ENCODE measurements at regions not wholly inside any gene's neighbourhood (a gene's known extent, or its start where the extent isn't known, plus 50 kb on each side); places are given as distances from the start of the nearest gene placed in this dataset.

DNA sequence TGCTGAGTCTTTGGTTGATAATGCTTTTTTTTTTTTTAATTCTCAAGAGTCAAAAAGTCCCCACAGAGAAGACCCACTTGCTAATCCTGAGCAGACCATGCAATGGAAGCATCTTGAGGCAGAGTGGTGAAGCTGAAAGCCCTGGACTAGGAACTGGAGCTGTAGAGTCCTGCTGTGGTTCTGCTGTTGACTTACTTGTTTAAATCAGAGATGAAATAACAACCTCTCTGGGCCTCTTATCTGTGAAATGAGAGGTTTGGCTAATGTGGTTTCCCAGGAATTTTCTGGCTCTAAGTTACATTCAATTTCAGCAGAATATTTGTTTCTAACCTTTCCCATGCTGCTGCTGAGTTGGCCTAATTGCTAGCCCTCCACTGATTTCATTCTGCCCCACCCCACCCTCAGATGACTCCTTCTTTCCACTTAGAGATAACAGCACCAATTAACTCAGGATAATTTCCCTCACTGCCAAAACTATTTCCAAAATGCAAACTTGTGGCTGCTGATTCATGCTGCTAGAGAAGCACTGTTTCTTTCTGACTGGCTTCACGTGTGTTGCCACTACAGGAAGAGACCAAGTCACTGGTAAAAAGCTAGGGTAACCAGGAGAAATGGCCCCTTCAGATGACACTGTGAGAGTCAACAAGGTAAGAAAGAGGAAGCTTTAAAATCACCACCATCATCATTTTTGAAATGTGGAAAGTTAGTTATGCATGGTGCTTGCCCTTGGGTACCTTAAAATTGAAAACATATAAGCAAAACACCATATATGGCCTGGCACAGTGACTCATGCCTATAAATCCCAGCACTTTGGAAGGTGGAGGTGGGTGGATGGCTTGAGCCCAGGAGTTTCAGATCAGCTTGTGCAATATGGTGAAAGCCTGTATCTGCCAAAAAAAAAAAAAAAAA is 326.4 kb downstream of the DCHS2 start:
- Mint-ChIP-seq H3K27ac (no peak overlapping the region), H3K4me1 (no peaks in the 10 kb centered on the region), H3K9me3 (no peaks in the 10 kb centered on the region), H3K36me3 (no peaks in the 10 kb centered on the region), H3K27me3 (ENCODE audit: low read depth in 3 of 3) (peaks cover 0 to 2% (median 2%) of the 10 kb centered on the region in 3 donors), H3K4me3 (no peak overlapping the region)
- Histone ChIP-seq H2AFZ (ENCODE audit: insufficient read depth, low read depth, low read length, poor library complexity, severe bottlenecking) (no peak overlapping the region), H3K4me2 (replicated peaks; ENCODE audit: extremely low read depth, low read length, poor library complexity, severe bottlenecking) (no peak overlapping the region), H3K79me2 (ENCODE audit: insufficient read depth, low read length) (no peaks in the 10 kb centered on the region), H3K36me3 (replicated peaks in 1 of 2; ENCODE audit: control insufficient read depth in 1 of 2, insufficient read depth in 2 of 2, low read length in 2 of 2) (no peaks in the 10 kb centered on the region), H3K9ac (ENCODE audit: insufficient read depth, low read length, poor library complexity, severe bottlenecking) (no peak overlapping the region), H3K9me3 (replicated peaks in 1 of 2; ENCODE audit: control insufficient read depth in 1 of 2, insufficient read depth in 1 of 2, low read length in 2 of 2) (no peaks in the 10 kb centered on the region), H3K27me3 (ENCODE audit: control insufficient read depth in 2 of 2, insufficient read depth in 2 of 2, low read length in 2 of 2) (no peaks in the 10 kb centered on the region), H3K27ac (ENCODE audit: low read depth in 1 of 2, low read length in 2 of 2) (no peak overlapping the region), H3K4me3 (replicated peaks in 1 of 3; ENCODE audit: low read depth in 2 of 3, low read length in 3 of 3) (no peak overlapping the region), H3K4me1 (ENCODE audit: control insufficient read depth in 1 of 2, insufficient read depth in 2 of 2, low read length in 2 of 2) (no peaks in the 10 kb centered on the region), H4K20me1 (ENCODE audit: insufficient read depth, low read length) (no peaks in the 10 kb centered on the region)
- TF ChIP-seq, protein P1, sequence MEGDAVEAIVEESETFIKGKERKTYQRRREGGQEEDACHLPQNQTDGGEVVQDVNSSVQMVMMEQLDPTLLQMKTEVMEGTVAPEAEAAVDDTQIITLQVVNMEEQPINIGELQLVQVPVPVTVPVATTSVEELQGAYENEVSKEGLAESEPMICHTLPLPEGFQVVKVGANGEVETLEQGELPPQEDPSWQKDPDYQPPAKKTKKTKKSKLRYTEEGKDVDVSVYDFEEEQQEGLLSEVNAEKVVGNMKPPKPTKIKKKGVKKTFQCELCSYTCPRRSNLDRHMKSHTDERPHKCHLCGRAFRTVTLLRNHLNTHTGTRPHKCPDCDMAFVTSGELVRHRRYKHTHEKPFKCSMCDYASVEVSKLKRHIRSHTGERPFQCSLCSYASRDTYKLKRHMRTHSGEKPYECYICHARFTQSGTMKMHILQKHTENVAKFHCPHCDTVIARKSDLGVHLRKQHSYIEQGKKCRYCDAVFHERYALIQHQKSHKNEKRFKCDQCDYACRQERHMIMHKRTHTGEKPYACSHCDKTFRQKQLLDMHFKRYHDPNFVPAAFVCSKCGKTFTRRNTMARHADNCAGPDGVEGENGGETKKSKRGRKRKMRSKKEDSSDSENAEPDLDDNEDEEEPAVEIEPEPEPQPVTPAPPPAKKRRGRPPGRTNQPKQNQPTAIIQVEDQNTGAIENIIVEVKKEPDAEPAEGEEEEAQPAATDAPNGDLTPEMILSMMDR (IDR thresholded peaks at IDR 0.05): no peak
- no peak for DNase-seq
- WGBS (ENCODE audit: insufficient coverage): no CpG with 5 or more reads among the region's 1 CpG
- intact Hi-C loops (cut with micrococcal nuclease): no loop called here

DNA sequence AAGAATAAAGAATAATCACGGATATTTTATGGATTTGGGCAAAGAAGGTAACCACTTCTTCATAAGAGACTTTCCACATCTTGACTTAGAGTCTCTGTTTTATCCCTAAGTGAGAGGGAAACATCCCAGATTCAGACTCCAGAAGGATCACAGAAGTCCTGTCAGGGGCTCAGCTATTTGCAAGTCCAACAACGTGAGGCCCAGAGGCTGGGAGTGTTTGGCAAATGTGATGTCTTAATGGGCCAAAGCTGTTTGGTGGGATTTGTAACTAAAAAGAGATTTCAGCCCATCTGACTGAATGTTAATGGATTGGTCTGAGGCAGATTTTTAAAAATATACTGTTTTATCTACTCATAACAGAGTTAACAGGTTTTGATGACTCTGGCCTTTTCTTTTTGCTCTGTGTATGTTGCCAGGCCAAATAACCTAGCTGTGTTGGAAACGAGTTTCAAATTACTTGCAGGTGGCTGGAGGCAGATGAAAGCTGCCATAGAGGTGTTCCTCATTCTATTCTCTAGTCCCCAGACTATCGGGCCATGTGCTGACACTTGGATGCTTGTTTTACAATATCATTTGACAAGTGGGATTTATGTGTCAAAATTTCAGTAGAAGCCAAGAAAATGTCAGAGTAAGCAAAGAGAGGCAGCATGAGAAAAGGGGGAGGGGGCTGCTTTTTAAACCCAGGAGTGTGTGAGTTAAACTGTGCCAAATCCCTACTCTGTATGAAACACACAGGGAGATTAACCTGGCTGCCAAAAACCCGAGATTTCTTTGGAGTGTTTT is 330.9 kb downstream of the DCHS2 start:
- DNase-seq: no peak
- no peak overlapping the region for H2AFZ ChIP-seq (ENCODE audit: insufficient read depth, low read depth, low read length, poor library complexity, severe bottlenecking)
- no peaks in the 10 kb centered on the region for H4K20me1 ChIP-seq (ENCODE audit: insufficient read depth, low read length)
- WGBS (ENCODE audit: insufficient coverage): no CpG with 5 or more reads among the region's 5 CpGs
- H3K4me3 ChIP-seq (replicated peaks in 1 of 3; ENCODE audit: low read depth in 2 of 3, low read length in 3 of 3): no peak overlapping the region
- Mint-ChIP-seq H3K36me3 (no peaks in the 10 kb centered on the region), H3K4me1 (no peaks in the 10 kb centered on the region), H3K27ac (no peak overlapping the region), H3K27me3 (ENCODE audit: low read depth in 3 of 3) (peaks cover 0 to 1% (median 1%) of the 10 kb centered on the region in 3 donors), H3K9me3 (peaks cover 0 to 3% (median 0%) of the 10 kb centered on the region in 7 donors), H3K4me3 (no peak overlapping the region)
- no peaks in the 10 kb centered on the region for H3K9me3 ChIP-seq (replicated peaks in 1 of 2; ENCODE audit: control insufficient read depth in 1 of 2, insufficient read depth in 1 of 2, low read length in 2 of 2)
- H3K4me2 ChIP-seq (replicated peaks; ENCODE audit: extremely low read depth, low read length, poor library complexity, severe bottlenecking): no peak overlapping the region
- H3K27me3 ChIP-seq (ENCODE audit: control insufficient read depth in 2 of 2, insufficient read depth in 2 of 2, low read length in 2 of 2): no peaks in the 10 kb centered on the region
- H3K79me2 ChIP-seq (ENCODE audit: insufficient read depth, low read length): no peaks in the 10 kb centered on the region
- H3K4me1 ChIP-seq (ENCODE audit: control insufficient read depth in 1 of 2, insufficient read depth in 2 of 2, low read length in 2 of 2): no peaks in the 10 kb centered on the region
- H3K36me3 ChIP-seq (replicated peaks in 1 of 2; ENCODE audit: control insufficient read depth in 1 of 2, insufficient read depth in 2 of 2, low read length in 2 of 2): no peaks in the 10 kb centered on the region
- intact Hi-C loops (cut with micrococcal nuclease): no loop called here
- TF ChIP-seq, protein P1 (IDR thresholded peaks at IDR 0.05): no peak
- no peak overlapping the region for H3K9ac ChIP-seq (ENCODE audit: insufficient read depth, low read length, poor library complexity, severe bottlenecking)
- H3K27ac ChIP-seq (ENCODE audit: low read depth in 1 of 2, low read length in 2 of 2): no peak overlapping the region
